GM12878 (cell line): ENCODE measurements at regions not wholly inside any gene's neighbourhood (a gene's known extent, or its start where the extent isn't known, plus 50 kb on each side); places are given as distances from the start of the nearest gene placed in this dataset.

ENCODE experiments used
- ATAC-seq: fragments of 200-7000 bp; cut with Tn5 transposase; 3 replicates; pipeline ENCODE4 v1.9.1; 2020; ENCODE audit warnings: mild to moderate bottlenecking, moderate library complexity
- BruUV-seq: library from RNA; stranded (reverse); fragments of 400-500 nt; replicated peaks from 2 replicates; lab custom pipeline; 2021; lab: Mats Ljungman, UMichigan
- CTCF ChIA-PET: fragments of 300-600 bp; sonication (Branson Sonifier 250); formaldehyde crosslinking; extraction: SDS; loops from one replicate; lab custom pipeline; 2021; ENCODE audit warnings: inconsistent platforms; lab: Yijun Ruan, JAX
- POLR2A ChIA-PET: fragments of 350-600 bp; formaldehyde crosslinking; extraction: SDS; loops from one replicate; lab custom pipeline; 2021; ENCODE audit warnings: inconsistent platforms; lab: Charles Lee
- RAD21 ChIA-PET: fragments of 300-600 bp; sonication (Branson Sonifier 250); formaldehyde crosslinking; loops from one replicate; lab custom pipeline; 2023; ENCODE audit warnings: antibody characterized with exemption; ENCODE audit not compliant: unreplicated experiment; lab: Charles Lee
- SMC1A ChIA-PET: fragments of 300-600 bp; sonication (Branson Sonifier 250); formaldehyde crosslinking; loops from one replicate; lab custom pipeline; 2023; ENCODE audit not compliant: unreplicated experiment, uncharacterized antibody; lab: Charles Lee
- DNase-seq: peaks from one replicate; pipeline ENCODE4 v3.0.0-alpha.2; 2011; ENCODE audit warnings: low read depth, low spot score
- FAIRE-seq: peaks from 3 replicates; lab custom pipeline; 2011; peaks lifted over from hg19 to GRCh38; lab: Jason Lieb, UNC
- H2AFZ ChIP-seq: 2 replicates; pipeline ENCODE4 v1.6.0; 2011; ENCODE audit warnings: low read depth, low read length, control low read depth; ENCODE audit not compliant: control insufficient read depth
- H3K27ac ChIP-seq: 2 replicates; pipeline ENCODE4 v1.5.1; 2011; ENCODE audit warnings: control low read depth; ENCODE audit not compliant: control insufficient read depth, insufficient read depth
- H3K27me3 ChIP-seq, 2 experiments: replicated peaks in 1 of 2; 2 replicates each; pipeline versions ENCODE4 v1.6.0 to v1.6.1; 2011; ENCODE audit warnings: low read length in 1 of 2; ENCODE audit not compliant: control insufficient read depth in 2 of 2, insufficient read depth in 2 of 2
- H3K36me3 ChIP-seq, 2 experiments: 2 replicates each; pipeline ENCODE4 v1.5.1; 2011; ENCODE audit warnings: low read length in 1 of 2; ENCODE audit not compliant: control insufficient read depth in 2 of 2, insufficient read depth in 2 of 2
- H3K4me1 ChIP-seq: 2 replicates; pipeline ENCODE4 v1.6.1; 2011; ENCODE audit warnings: mild to moderate bottlenecking, low read length, moderate library complexity, mixed read lengths; ENCODE audit not compliant: control insufficient read depth, insufficient read depth
- H3K4me2 ChIP-seq: 2 replicates; pipeline ENCODE4 v1.6.0; 2011; ENCODE audit warnings: control low read depth; ENCODE audit not compliant: control insufficient read depth, insufficient read depth
- H3K4me3 ChIP-seq: fragments of 200-600 bp; sonication (generic); 2 replicates; pipeline ENCODE4 v1.5.1; 2016
- H3K79me2 ChIP-seq: 2 replicates; pipeline ENCODE4 v1.6.0; 2011; ENCODE audit warnings: low read length; ENCODE audit not compliant: control insufficient read depth, insufficient read depth
- H3K9ac ChIP-seq: 2 replicates; pipeline ENCODE4 v1.8.0; 2011; ENCODE audit warnings: low read length, control low read depth, mixed read lengths; ENCODE audit not compliant: control insufficient read depth, insufficient read depth
- H3K9me3 ChIP-seq: replicated peaks from 3 replicates; pipeline ENCODE4 v1.5.1; 2011; ENCODE audit warnings: mild to moderate bottlenecking, low read length; ENCODE audit not compliant: control insufficient read depth, insufficient read depth
- H4K20me1 ChIP-seq: 2 replicates; pipeline ENCODE4 v1.6.0; 2011; ENCODE audit not compliant: control insufficient read depth, insufficient read depth
- BMI1 ChIP-seq: fragments of 450-650 bp; IDR thresholded peaks from 2 replicates; pipeline ENCODE4 v1.6.1; 2016; ENCODE audit warnings: mild to moderate bottlenecking, moderate library complexity, borderline replicate concordance
- CREB1 ChIP-seq: IDR thresholded peaks from 2 replicates; pipeline ENCODE4 v1.6.1; 2012; ENCODE audit warnings: low read depth, mild to moderate bottlenecking, inconsistent platforms
- CUX1 ChIP-seq: IDR thresholded peaks from 2 replicates; pipeline ENCODE4 v1.6.1; 2012; ENCODE audit warnings: improper control_type of control experiment, low read depth, low read length; ENCODE audit not compliant: insufficient replicate concordance
- MEF2A ChIP-seq: IDR thresholded peaks from 2 replicates; pipeline ENCODE4 v1.6.1; 2011; ENCODE audit warnings: low read depth, mild to moderate bottlenecking, low read length, moderate library complexity; ENCODE audit not compliant: insufficient read depth
- PKNOX1 ChIP-seq: fragments of 450-650 bp; IDR thresholded peaks from 2 replicates; pipeline ENCODE4 v1.6.1; 2016; ENCODE audit warnings: mild to moderate bottlenecking
- POU2F2 ChIP-seq: IDR thresholded peaks from 3 replicates; pipeline ENCODE4 v1.6.1; 2011; ENCODE audit warnings: low read depth, mild to moderate bottlenecking, low read length, borderline replicate concordance
- PRDM15 ChIP-seq: fragments of 450-650 bp; formaldehyde crosslinking; IDR thresholded peaks from 2 replicates; pipeline ENCODE4 v1.4.0; 2020; ENCODE audit warnings: mild to moderate bottlenecking, moderate library complexity
- RUNX3 ChIP-seq: IDR thresholded peaks from 2 replicates; pipeline ENCODE4 v1.6.1; 2012; ENCODE audit warnings: low read length, inconsistent platforms
- SPI1 ChIP-seq: IDR thresholded peaks from 2 replicates; pipeline ENCODE4 v1.6.1; 2011; ENCODE audit warnings: low read depth, mild to moderate bottlenecking, low read length, moderate library complexity, borderline replicate concordance; ENCODE audit not compliant: insufficient read depth
- WGBS: methylation state at CpG from one replicate; pipeline ENCODE4 v1.1.6; 2016; ENCODE audit warnings: low lambda C conversion rate; ENCODE audit not compliant: insufficient replicate concordance, insufficient coverage; ENCODE audit errors: missing lambda C conversion rate; 5-methylcytosine and 5-hydroxymethylcytosine counted together
- in situ Hi-C: fragments of 300-500 bp; cut with MboI; formaldehyde crosslinking; loops from 9 replicates; pipeline ENCODE4 v1.14.3; 2018; ENCODE audit warnings: mixed read lengths
- intact Hi-C: fragments of 100-400 bp; cut with micrococcal nuclease; formaldehyde crosslinking; loops from one replicate; pipeline ENCODE4 v1.14.2; 2022; ENCODE audit not compliant: unreplicated experiment

GRCh38 chr13:111646456-111646855 lies 326.0 kb downstream of the TEX29 start:
- intact Hi-C loops: no loop called here
- no peaks in the 10 kb centered on the region for H3K79me2 ChIP-seq
- H3K36me3 ChIP-seq: no peaks in the 10 kb centered on the region
- H3K4me3 ChIP-seq: no peak overlapping the region
- no peak for FAIRE-seq
- ATAC-seq: no peak
- H3K4me2 ChIP-seq: no peak overlapping the region
- RAD21 ChIA-PET: no interaction called here
- CTCF ChIA-PET: no interaction called here
- H2AFZ ChIP-seq: no peak overlapping the region
- H3K27ac ChIP-seq: no peak overlapping the region
- H3K27me3 ChIP-seq: no peaks in the 10 kb centered on the region
- H4K20me1 ChIP-seq: no peaks in the 10 kb centered on the region
- 39% methylated on average over 9 of the region's 10 CpGs for WGBS
- POLR2A ChIA-PET: no interaction called here
- no peak overlapping the region for H3K9ac ChIP-seq
- no peak for DNase-seq
- no TSS peak for BruUV-seq
- H3K9me3 ChIP-seq: no peaks in the 10 kb centered on the region
- no peaks in the 10 kb centered on the region for H3K4me1 ChIP-seq
- no peak for TF ChIP-seq MEF2A
- no peak for TF ChIP-seq RUNX3
- no peak for TF ChIP-seq PKNOX1
- TF ChIP-seq CREB1: no peak
- TF ChIP-seq SPI1: no peak
- no peak for TF ChIP-seq BMI1
- no peak for TF ChIP-seq POU2F2
- no peak for TF ChIP-seq PRDM15
- no peak for TF ChIP-seq CUX1
- in situ Hi-C loops: no loop called here
- SMC1A ChIA-PET: no interaction called here
